Fibroblast of the aortic adventitia (primary cell): ENCODE measurements at regions not wholly inside any gene's neighbourhood (a gene's known extent, or its start where the extent isn't known, plus 50 kb on each side); places are given as distances from the start of the nearest gene placed in this dataset.
A peak's percentile ranks its signal among the peaks of the same experiment; 100 is the strongest.
"Not testable (repeated sequence)": the region's sequence is repeated elsewhere in the genome, so short reads cannot be mapped to it uniquely, and the experiment has no call there.

ENCODE experiments used
- DNase-seq: peaks from one replicate; pipeline ENCODE4 v3.0.0-alpha.2; 2010; ENCODE audit warnings: low read depth
- H3K4me3 ChIP-seq: 2 replicates; pipeline ENCODE4 v1.5.1; 2011; ENCODE audit warnings: low read depth, mild to moderate bottlenecking, control low read depth, low read length, moderate library complexity
- CTCF ChIP-seq: IDR thresholded peaks from 2 replicates; pipeline ENCODE4 v1.5.1; 2011; ENCODE audit warnings: mild to moderate bottlenecking, low read length, control low read depth, inconsistent platforms; ENCODE audit not compliant: insufficient read depth

- no peak overlapping the region for H3K4me3 ChIP-seq
- no peak for TF ChIP-seq CTCF
- DNase-seq = peak; percentile 56
Measured at GRCh38 chr3:147305533-147306250, 100.7 kb downstream of the ZIC4 start.

- DNase-seq = peak; percentile 16
- H3K4me3 ChIP-seq = no peak overlapping the region
- no peak for TF ChIP-seq CTCF
Measured at GRCh38 chr3:147304756-147305155, 101.6 kb downstream of the ZIC4 start.

DNA sequence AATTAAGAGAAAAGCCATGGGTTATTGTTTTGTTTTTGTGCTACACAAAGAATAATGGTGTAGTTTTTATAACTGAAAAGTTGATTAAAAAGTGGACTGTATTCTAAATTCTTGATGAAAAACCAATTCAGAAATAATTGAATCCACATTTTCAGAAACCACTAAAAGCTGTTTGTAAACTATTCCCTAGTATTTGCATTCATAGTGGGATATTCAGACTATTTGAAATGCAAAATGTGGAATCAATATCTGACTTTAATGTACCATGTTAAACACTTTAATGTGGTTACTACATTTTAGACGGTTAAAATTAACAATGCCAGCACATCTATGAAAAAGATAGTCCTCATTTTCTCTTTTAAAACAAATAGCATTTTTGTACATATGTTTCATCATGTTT lies 104.6 kb downstream of the ZIC4 start:
- TF ChIP-seq CTCF = no peak
- H3K4me3 ChIP-seq = no peak overlapping the region
- DNase-seq = no peak

GRCh38 chr3:147299656-147300055 lies 106.7 kb downstream of the ZIC4 start:
- H3K4me3 ChIP-seq = no peak overlapping the region
- DNase-seq = peak; percentile 11
- TF ChIP-seq CTCF = no peak

- DNase-seq = peak; percentile 100
- H3K4me3 ChIP-seq = no peak overlapping the region
- TF ChIP-seq CTCF = no peak
Measured at GRCh38 chr3:147298511-147298982, 107.8 kb downstream of the ZIC4 start.

GRCh38 chr3:147297761-147298350 lies 108.5 kb downstream of the ZIC4 start:
- no peak for DNase-seq
- H3K4me3 ChIP-seq = no peak overlapping the region
- TF ChIP-seq CTCF = no peak

DNA sequence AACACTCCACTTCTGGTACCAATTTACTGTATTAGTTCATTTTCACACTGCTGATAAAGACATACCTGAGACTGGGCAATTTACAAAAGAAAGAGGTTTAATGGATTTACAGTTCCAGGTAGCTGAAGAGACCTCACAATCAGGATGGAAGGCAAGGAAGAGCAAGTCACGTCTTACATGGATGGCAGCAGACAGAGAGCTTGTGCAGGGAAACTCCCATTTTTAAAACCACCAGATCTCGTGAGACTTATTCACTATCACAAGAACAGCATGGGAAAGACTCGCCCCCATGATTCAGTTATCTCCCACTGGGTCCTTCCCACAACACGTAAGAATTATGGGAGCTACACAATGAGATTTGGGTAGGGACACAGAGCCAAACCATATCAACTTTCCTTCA lies 119.0 kb downstream of the ZIC4 start:
- not testable (repeated sequence) for H3K4me3 ChIP-seq, DNase-seq
